ENCODE measurements at regions not wholly inside any gene's neighbourhood (a gene's known extent, or its start where the extent isn't known, plus 50 kb on each side); places are given as distances from the start of the nearest gene placed in this dataset.

- peak; percentile 79 for DNase-seq
Measured at GRCh38 chr15:84550503-84550902, 50.3 kb upstream of the ZSCAN2 start.

All from fibroblast of skin of right quadriceps (primary cell).